ENCODE measurements at regions not wholly inside any gene's neighbourhood (a gene's known extent, or its start where the extent isn't known, plus 50 kb on each side); places are given as distances from the start of the nearest gene placed in this dataset.

GRCh38 chr7:84490661-84491060 is 296.1 kb upstream of the SEMA3A start:
- Histone ChIP-seq H3K9me2 (replicated peaks; ENCODE audit: low read depth, low read length) (no peaks in the 10 kb centered on the region), H3K9me3 (ENCODE audit: insufficient read depth, low read depth, low read length) (no peaks in the 10 kb centered on the region), H2AFZ (ENCODE audit: low read length) (no peak overlapping the region), H3K27me3 (ENCODE audit: insufficient read depth, low read length, poor library complexity, severe bottlenecking) (no peaks in the 10 kb centered on the region), H3K4me3 (ENCODE audit: low read length, poor library complexity, severe bottlenecking) (no peak overlapping the region), H3K4me1 (ENCODE audit: insufficient read depth, low read length, poor library complexity, severe bottlenecking) (no peaks in the 10 kb centered on the region), H3K36me3 (ENCODE audit: insufficient read depth, low read length) (no peaks in the 10 kb centered on the region), H3K4me2 (ENCODE audit: low read depth, low read length, poor library complexity, severe bottlenecking) (no peak overlapping the region), H3F3A (ENCODE audit: low read depth) (no peaks in the 10 kb centered on the region), H3K79me2 (ENCODE audit: insufficient read depth, low read length) (no peaks in the 10 kb centered on the region), H4K20me1 (ENCODE audit: insufficient read depth, low read length, poor library complexity, severe bottlenecking) (no peaks in the 10 kb centered on the region), H3K9ac (ENCODE audit: low read depth, low read length, poor library complexity, severe bottlenecking) (no peak overlapping the region)
- TF ChIP-seq EZH2phosphoT487 (IDR thresholded peaks at IDR 0.05; ENCODE audit: borderline replicate concordance) (no peak), CTCF (conservative IDR thresholded peaks at IDR 0.05; ENCODE audit: low read length) (no peak)

- TF ChIP-seq CTCF (conservative IDR thresholded peaks at IDR 0.05; ENCODE audit: low read length) (no peak), EZH2phosphoT487 (IDR thresholded peaks at IDR 0.05; ENCODE audit: borderline replicate concordance) (no peak)
- no peaks in the 10 kb centered on the region for H3K9me2 ChIP-seq (replicated peaks; ENCODE audit: low read depth, low read length)
- H3K79me2 ChIP-seq (ENCODE audit: insufficient read depth, low read length), result no peaks in the 10 kb centered on the region
- H2AFZ ChIP-seq (ENCODE audit: low read length), result no peak overlapping the region
- no peaks in the 10 kb centered on the region for H4K20me1 ChIP-seq (ENCODE audit: insufficient read depth, low read length, poor library complexity, severe bottlenecking)
- no peak overlapping the region for H3K9ac ChIP-seq (ENCODE audit: low read depth, low read length, poor library complexity, severe bottlenecking)
- no peak overlapping the region for H3K4me2 ChIP-seq (ENCODE audit: low read depth, low read length, poor library complexity, severe bottlenecking)
- H3F3A ChIP-seq (ENCODE audit: low read depth), result no peaks in the 10 kb centered on the region
- H3K4me3 ChIP-seq (ENCODE audit: low read length, poor library complexity, severe bottlenecking), result no peak overlapping the region
- H3K27me3 ChIP-seq (ENCODE audit: insufficient read depth, low read length, poor library complexity, severe bottlenecking), result no peaks in the 10 kb centered on the region
- H3K9me3 ChIP-seq (ENCODE audit: insufficient read depth, low read depth, low read length), result no peaks in the 10 kb centered on the region
- no peaks in the 10 kb centered on the region for H3K36me3 ChIP-seq (ENCODE audit: insufficient read depth, low read length)
- no peaks in the 10 kb centered on the region for H3K4me1 ChIP-seq (ENCODE audit: insufficient read depth, low read length, poor library complexity, severe bottlenecking)
Observed at GRCh38 chr7:84484502-84485079, 290.0 kb upstream of the SEMA3A start.

GRCh38 chr7:84482476-84482875 is 287.9 kb upstream of the SEMA3A start:
- H3K9me3 ChIP-seq (ENCODE audit: insufficient read depth, low read depth, low read length), result no peaks in the 10 kb centered on the region
- no peak overlapping the region for H3K9ac ChIP-seq (ENCODE audit: low read depth, low read length, poor library complexity, severe bottlenecking)
- H2AFZ ChIP-seq (ENCODE audit: low read length), result no peak overlapping the region
- no peaks in the 10 kb centered on the region for H3K9me2 ChIP-seq (replicated peaks; ENCODE audit: low read depth, low read length)
- no peaks in the 10 kb centered on the region for H3F3A ChIP-seq (ENCODE audit: low read depth)
- no peaks in the 10 kb centered on the region for H4K20me1 ChIP-seq (ENCODE audit: insufficient read depth, low read length, poor library complexity, severe bottlenecking)
- no peaks in the 10 kb centered on the region for H3K36me3 ChIP-seq (ENCODE audit: insufficient read depth, low read length)
- H3K27me3 ChIP-seq (ENCODE audit: insufficient read depth, low read length, poor library complexity, severe bottlenecking), result no peaks in the 10 kb centered on the region
- no peak for TF ChIP-seq EZH2phosphoT487 (IDR thresholded peaks at IDR 0.05; ENCODE audit: borderline replicate concordance)
- H3K4me3 ChIP-seq (ENCODE audit: low read length, poor library complexity, severe bottlenecking), result no peak overlapping the region
- H3K79me2 ChIP-seq (ENCODE audit: insufficient read depth, low read length), result no peaks in the 10 kb centered on the region
- no peaks in the 10 kb centered on the region for H3K4me1 ChIP-seq (ENCODE audit: insufficient read depth, low read length, poor library complexity, severe bottlenecking)
- H3K4me2 ChIP-seq (ENCODE audit: low read depth, low read length, poor library complexity, severe bottlenecking), result no peak overlapping the region

GRCh38 chr7:84479059-84479458 is 284.5 kb upstream of the SEMA3A start:
- TF ChIP-seq EZH2phosphoT487 (IDR thresholded peaks at IDR 0.05; ENCODE audit: borderline replicate concordance), result no peak
- no peak for TF ChIP-seq CTCF (conservative IDR thresholded peaks at IDR 0.05; ENCODE audit: low read length)
- H4K20me1 ChIP-seq (ENCODE audit: insufficient read depth, low read length, poor library complexity, severe bottlenecking), result no peaks in the 10 kb centered on the region

More at GRCh38 chr7:84479059-84479458, 284.5 kb upstream of the SEMA3A start:
- H3K4me2 ChIP-seq (ENCODE audit: low read depth, low read length, poor library complexity, severe bottlenecking), result no peak overlapping the region
- no peaks in the 10 kb centered on the region for H3K9me2 ChIP-seq (replicated peaks; ENCODE audit: low read depth, low read length)
- H3K9me3 ChIP-seq (ENCODE audit: insufficient read depth, low read depth, low read length), result no peaks in the 10 kb centered on the region
- no peak overlapping the region for H3K9ac ChIP-seq (ENCODE audit: low read depth, low read length, poor library complexity, severe bottlenecking)
- no peaks in the 10 kb centered on the region for H3K4me1 ChIP-seq (ENCODE audit: insufficient read depth, low read length, poor library complexity, severe bottlenecking)
- no peaks in the 10 kb centered on the region for H3K79me2 ChIP-seq (ENCODE audit: insufficient read depth, low read length)
- no peaks in the 10 kb centered on the region for H3K36me3 ChIP-seq (ENCODE audit: insufficient read depth, low read length)
- H2AFZ ChIP-seq (ENCODE audit: low read length), result no peak overlapping the region
- no peaks in the 10 kb centered on the region for H3F3A ChIP-seq (ENCODE audit: low read depth)
- H3K27me3 ChIP-seq (ENCODE audit: insufficient read depth, low read length, poor library complexity, severe bottlenecking), result no peaks in the 10 kb centered on the region
- no peak overlapping the region for H3K4me3 ChIP-seq (ENCODE audit: low read length, poor library complexity, severe bottlenecking)

Measured in Loucy (cell line).